ENCODE measurements at regions not wholly inside any gene's neighbourhood (a gene's known extent, or its start where the extent isn't known, plus 50 kb on each side); places are given as distances from the start of the nearest gene placed in this dataset.
"Not testable (repeated sequence)": the region's sequence is repeated elsewhere in the genome, so short reads cannot be mapped to it uniquely, and the experiment has no call there.

- no peak for DNase-seq (ENCODE audit: low read depth)
Measured at GRCh38 chr5:85170183-85170582, 785.5 kb upstream of the EDIL3 start.

GRCh38 chr5:85173469-85173868 is 788.8 kb upstream of the EDIL3 start:
- no peak for DNase-seq (ENCODE audit: low read depth)

- no peak for DNase-seq (ENCODE audit: low read depth)
Measured at GRCh38 chr5:85182344-85182743, 797.7 kb upstream of the EDIL3 start.

- no peak for DNase-seq (ENCODE audit: low read depth)
Measured at GRCh38 chr5:85204289-85204688, 819.6 kb upstream of the EDIL3 start.

- DNase-seq (ENCODE audit: low read depth), result no peak
Measured at GRCh38 chr5:85205430-85205829, 820.8 kb upstream of the EDIL3 start.

- no peak for DNase-seq (ENCODE audit: low read depth)
Measured at GRCh38 chr5:85225388-85225787, 840.7 kb upstream of the EDIL3 start.

- no peak for DNase-seq (ENCODE audit: low read depth)
Measured at GRCh38 chr5:85249204-85249603, 864.5 kb upstream of the EDIL3 start.

- DNase-seq (ENCODE audit: low read depth), result no peak
Measured at GRCh38 chr5:85263125-85263524, 878.4 kb upstream of the EDIL3 start.

- no peak for DNase-seq (ENCODE audit: low read depth)
Measured at GRCh38 chr5:85266692-85267091, 882.0 kb upstream of the EDIL3 start.

- DNase-seq (ENCODE audit: low read depth), result no peak
Measured at GRCh38 chr5:85268194-85268593, 883.5 kb upstream of the EDIL3 start.

GRCh38 chr5:85278193-85278592 is 893.5 kb upstream of the EDIL3 start:
- DNase-seq (ENCODE audit: low read depth), result no peak

GRCh38 chr5:85288914-85289313 is 904.2 kb upstream of the EDIL3 start:
- no peak for DNase-seq (ENCODE audit: low read depth)

GRCh38 chr5:85293145-85293785 is 908.6 kb upstream of the EDIL3 start:
- DNase-seq (ENCODE audit: low read depth), result no peak

- DNase-seq (ENCODE audit: low read depth), result no peak
Measured at GRCh38 chr5:85304524-85304923, 919.8 kb upstream of the EDIL3 start.

GRCh38 chr5:85305766-85306165 is 921.1 kb upstream of the EDIL3 start:
- DNase-seq (ENCODE audit: low read depth), result no peak

GRCh38 chr5:85311536-85311935 is 926.9 kb upstream of the EDIL3 start:
- DNase-seq (ENCODE audit: low read depth), result no peak

- no peak for DNase-seq (ENCODE audit: low read depth)
Measured at GRCh38 chr5:85320495-85320894, 935.8 kb upstream of the EDIL3 start.

- DNase-seq (ENCODE audit: low read depth), result no peak
Measured at GRCh38 chr5:85333276-85333675, 948.6 kb upstream of the EDIL3 start.

- no peak for DNase-seq (ENCODE audit: low read depth)
Measured at GRCh38 chr5:85337435-85337834, 952.8 kb upstream of the EDIL3 start.

GRCh38 chr5:85340790-85341189 is 956.1 kb upstream of the EDIL3 start:
- no peak for DNase-seq (ENCODE audit: low read depth)

- DNase-seq (ENCODE audit: low read depth), result no peak
Measured at GRCh38 chr5:85345818-85346217, 961.1 kb upstream of the EDIL3 start.

- no peak for DNase-seq (ENCODE audit: low read depth)
Measured at GRCh38 chr5:85357309-85357708, 972.6 kb upstream of the EDIL3 start.

- DNase-seq (ENCODE audit: low read depth), result no peak
Measured at GRCh38 chr5:85375525-85375924, 990.8 kb upstream of the EDIL3 start.

- no peak for DNase-seq (ENCODE audit: low read depth)
Measured at GRCh38 chr5:85388770-85389169, 1004.1 kb upstream of the EDIL3 start.

- DNase-seq (ENCODE audit: low read depth), result not testable (repeated sequence)
Measured at GRCh38 chr5:85392309-85392708, 1007.6 kb upstream of the EDIL3 start.
